GM18873 (cell line): ENCODE measurements at regions not wholly inside any gene's neighbourhood (a gene's known extent, or its start where the extent isn't known, plus 50 kb on each side); places are given as distances from the start of the nearest gene placed in this dataset.

Experiments
- ATAC-seq: cut with Tn5 transposase; IDR thresholded peaks from one replicate; pipeline ENCODE4 v1.9.1; 2021; ENCODE audit warnings: mild to moderate bottlenecking, moderate library complexity, moderate number of reproducible peaks; ENCODE audit not compliant: unreplicated experiment, low FRiP score

DNA sequence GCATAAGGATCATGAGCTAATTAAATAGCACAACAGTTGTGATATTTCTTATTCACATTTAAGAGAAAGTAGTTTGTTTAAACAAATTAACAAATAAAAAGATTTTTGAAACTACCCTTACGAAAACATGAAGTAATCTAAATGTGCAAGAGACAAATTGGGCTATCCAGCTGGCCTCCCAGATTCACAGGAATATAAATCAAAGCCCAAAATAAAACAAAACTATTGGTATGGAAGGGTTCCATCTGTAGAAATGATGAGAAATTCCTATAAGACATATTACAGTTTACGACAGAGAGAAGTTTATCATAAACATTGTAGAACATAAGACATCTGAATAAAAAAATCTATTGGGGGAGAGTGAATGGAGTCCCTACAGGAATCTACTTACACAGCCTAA is 1125.1 kb downstream of the TDRD15 start:
- ATAC-seq = no peak

DNA sequence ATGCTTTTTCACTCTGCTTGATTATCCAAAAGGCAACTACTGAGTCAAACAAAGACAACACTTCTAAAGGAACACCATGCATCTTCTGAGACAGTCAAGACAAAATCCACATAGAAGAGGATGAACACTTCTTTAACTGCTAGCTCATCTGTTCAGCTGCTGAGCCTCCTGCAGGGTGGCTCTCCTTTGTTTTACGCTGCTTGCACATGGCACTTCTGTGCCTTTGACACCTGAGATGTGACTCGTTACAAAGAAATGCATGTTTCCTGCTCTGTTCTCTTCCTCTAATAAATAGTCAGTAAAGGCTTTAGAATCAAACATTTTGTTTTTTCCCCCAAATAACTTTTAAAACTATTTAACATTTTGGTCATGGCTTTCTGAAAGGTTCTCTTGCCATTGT is 1129.4 kb downstream of the TDRD15 start:
- no peak for ATAC-seq

DNA sequence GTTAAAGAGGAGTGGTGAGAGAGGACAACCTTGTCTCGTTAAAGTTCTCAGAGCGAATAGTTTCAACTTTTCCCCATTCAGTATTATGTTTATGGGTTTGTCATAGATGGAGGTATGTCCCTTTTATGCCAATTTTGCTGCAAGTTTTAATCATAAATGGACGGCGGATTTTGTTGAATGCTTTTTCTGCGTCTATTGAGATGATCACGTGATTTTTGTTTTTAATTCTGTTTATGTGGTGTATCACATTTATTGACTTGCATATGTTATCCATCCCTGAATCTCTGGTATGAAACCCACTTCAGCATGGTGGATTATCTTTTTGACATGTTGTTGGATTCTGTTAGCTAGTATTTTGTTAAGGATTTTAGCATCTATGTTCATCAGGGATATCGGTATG is 1123.8 kb upstream of the KLHL29 start:
- ATAC-seq = no peak

DNA sequence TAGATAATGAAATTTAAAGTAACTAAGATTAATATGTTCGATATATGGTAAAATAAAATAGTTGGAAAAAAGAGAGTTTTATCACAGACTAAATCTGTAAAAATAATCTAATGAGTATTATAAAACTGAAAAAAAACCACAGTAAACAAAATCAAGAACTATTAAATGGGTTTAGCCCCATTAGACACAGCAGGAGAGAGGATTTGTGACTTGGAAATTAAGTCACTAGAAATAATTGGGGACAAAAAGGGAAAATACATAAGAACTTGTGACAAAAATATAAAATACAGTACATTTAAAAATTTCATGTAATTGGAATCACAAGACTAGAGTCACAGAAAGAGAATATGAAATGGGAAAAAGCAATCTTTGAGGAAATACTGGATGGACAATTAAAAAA is 1114.6 kb upstream of the KLHL29 start:
- ATAC-seq = no peak

DNA sequence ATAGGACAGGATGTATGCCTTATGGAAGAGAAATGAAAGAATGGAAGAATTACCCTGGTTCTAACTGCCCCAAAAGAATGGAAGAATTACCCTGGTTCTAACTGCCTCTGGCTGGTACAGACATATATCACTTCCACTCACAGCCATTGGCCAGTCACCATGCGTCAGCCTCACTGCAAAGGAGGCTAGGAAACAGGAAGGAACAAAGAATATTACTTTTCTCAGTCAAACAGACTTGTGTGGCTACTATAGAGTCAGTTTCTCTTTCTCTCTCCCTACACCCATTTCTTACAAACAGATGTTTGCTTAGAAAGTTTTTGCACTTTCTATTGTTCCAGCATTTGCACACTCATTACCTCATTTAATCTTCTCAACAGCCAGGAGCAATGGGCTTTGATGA is 1111.1 kb upstream of the KLHL29 start:
- no peak for ATAC-seq

DNA sequence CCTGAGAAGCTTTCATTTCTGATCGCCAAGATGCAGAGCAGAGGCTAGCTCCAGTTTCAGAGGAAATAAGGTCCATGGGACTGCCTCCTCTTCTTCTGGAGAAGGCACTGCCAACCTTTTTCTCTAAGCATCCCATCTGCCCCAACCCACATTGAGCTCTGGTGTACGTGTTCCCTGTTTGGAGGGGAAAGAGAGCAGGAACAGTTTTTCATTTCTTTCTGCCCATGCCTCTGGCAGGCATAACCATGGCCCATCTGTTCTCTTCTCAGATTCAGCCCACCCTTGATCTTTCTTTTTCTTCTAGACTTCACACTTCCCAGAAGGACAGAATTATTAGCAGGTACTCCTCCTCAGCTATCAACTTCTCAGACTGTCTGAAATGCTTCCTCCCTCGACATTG is 1110.3 kb upstream of the KLHL29 start:
- no peak for ATAC-seq

DNA sequence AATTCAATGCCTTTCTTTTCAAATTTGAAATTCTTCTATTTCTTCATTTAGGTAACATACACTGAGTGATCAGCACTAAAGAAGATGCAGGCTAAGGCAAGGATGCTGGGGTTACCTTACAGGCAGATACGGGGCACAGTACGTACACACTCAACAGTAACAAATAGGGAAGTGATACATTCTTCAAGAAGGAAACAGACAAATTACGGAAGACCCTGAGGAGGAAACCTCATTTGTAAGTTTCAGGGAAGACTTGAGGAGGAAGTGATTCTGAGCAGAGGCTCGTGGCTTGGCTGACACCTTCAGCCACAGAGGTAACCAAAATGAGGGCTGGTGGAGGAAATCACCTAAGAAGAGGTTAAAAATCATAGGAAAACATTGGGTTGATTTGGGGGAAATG is 1108.3 kb upstream of the KLHL29 start:
- ATAC-seq = no peak

DNA sequence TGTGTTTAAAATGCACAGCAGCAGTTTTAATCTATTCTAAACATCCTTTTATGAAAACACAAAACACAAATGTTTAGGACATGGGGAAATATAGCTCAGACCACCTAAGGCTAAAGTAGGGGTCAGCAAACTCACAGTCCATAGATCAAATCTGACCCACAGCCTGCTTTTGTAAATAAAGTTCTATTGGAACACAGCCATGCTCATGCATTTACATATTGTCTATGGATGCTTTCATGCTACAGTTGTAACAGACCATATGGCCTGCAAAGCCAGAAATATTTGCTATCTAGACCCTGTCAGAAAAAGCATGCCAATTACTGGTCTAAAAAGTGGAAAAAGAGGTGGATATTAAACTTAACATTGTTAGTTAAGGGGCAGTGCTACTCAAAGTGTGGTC is 1105.4 kb upstream of the KLHL29 start:
- no peak for ATAC-seq

DNA sequence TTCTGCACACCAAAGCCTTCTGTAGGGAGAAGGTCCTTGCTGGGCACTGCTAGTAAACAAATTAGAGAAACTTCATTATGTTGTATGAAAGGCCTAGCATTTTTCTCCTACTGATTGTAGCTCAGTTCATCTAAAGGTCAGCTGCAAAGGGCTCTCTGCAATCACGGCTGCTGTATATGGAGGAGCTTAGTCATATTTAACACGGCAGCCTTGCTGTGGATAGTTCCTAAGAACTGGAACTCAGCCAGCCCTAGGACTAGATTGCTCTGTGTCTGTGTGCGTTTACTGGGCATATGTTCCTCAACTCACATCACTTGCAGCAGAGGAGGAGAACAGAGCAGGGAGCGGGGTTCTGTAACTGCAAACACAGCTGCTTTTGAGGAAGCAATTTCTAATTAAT is 1103.9 kb upstream of the KLHL29 start:
- ATAC-seq = no peak

DNA sequence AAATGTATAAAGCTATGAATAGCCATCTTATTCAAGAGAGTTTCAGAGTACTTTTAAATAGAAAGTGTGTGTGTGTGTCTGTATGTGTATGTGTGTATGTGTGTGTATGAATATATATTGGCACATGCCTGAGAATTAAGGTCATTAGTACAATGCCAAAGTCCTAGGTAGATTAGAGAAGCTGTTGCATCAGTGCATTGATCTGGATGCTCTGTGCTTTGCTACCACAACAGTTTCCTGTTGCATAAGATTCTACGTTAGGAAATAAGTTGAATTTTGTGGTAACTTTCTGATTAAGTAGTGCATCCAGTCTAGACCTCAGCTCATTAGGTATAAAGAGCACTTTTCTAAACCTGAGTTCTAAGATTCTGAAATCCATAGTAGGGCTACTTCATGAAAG is 1102.8 kb upstream of the KLHL29 start:
- ATAC-seq = no peak

DNA sequence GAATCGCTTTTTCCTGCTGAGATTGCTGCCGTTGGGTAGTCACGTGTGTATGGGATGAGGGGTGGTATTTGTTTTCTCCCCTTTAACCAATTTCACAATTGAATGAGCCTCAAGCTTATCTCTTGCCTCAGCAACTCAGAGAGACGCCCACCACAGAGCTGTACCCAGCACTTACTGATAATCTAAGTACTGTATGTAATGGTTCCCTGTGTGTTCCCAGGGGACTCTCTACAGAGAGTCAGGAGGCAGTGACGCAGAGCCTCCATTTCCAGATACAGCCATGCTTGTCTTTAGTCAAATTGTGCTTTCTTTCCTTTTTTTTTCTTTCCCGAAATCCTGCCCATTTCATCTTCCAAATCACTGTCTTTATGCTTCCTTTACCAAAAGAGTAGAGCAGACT is 1102.1 kb upstream of the KLHL29 start:
- no peak for ATAC-seq

DNA sequence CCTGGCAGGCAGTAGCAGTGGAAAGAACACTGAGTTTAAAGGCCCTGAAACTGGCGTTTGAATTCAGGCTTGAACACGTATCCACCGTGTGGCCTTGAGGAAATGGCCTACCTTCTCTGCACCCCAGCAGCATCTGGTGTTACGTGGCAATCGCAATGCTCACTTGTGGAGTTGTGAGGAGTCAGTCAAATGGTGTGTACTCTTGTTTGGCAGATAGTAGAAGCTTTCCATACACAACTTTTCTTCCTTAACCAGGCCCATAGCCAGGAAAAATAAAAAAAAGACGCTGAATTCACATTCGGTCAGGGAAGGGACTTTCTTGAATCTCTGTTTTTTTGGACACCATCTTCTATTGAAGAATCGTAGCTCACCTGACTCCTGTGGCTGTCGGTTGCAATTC is 1101.5 kb upstream of the KLHL29 start:
- ATAC-seq = no peak

DNA sequence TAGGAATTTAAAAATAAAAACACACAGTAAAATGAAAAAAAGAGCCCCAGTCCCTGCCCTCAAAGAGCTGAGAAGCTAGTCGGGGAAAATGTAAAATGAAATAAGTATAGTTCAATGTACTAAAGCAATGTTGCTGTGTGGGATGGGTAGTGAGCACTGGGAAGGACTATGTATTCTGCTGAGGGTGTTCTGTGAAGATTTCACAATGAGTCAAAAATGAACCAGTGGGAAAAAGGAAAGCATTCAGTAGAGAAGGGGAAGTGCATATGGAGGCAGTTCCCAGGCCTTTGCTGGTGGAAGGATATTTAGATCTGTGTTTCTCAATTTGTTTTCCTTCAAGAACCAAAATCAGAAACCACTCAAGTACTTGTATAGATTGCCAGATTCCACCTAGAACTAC is 1094.7 kb upstream of the KLHL29 start:
- ATAC-seq = no peak

DNA sequence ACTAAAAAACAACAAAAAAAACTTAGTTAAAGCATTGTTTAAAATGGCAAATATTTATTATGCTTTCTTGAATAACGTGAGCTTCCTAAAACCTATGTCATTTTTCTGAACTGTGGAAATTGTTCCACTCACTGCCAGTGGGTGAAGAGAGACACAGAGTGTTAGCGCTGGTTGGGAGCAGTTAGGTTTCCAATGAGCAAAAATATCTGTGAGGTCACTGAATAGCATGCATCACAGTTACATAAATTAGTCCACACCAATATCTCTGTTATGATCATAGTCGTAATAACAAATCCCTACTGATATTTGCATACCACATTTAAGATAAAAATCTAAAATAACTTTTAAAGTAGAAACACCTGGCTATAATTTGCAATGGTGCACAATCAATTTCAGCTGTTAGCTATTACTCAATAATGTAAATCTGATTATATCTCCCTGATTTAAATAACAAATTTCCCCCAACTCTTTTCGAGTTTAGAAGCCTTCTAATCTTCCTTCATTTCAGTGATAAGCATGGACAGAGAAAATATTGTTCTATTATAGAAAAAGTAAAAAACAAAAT is 1094.0 kb upstream of the KLHL29 start:
- no peak for ATAC-seq

DNA sequence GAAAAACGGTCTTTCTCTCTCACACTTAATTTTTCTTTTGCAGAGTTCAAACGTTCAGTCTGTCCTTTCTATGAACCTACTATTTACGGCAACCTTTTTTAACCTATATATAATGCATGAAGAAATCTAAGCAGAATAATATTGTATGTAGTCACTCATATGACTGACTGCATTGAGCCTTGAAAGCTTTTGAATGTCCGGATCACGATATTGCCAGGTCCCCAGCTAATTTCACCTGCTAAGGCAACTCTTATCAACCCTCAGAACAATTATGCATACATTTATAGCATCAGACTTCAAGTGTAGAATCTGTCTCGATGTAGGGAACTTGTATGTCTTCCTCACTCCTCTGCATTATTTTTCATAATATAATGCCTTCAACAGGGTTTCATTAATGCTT is 1083.8 kb upstream of the KLHL29 start:
- no peak for ATAC-seq

DNA sequence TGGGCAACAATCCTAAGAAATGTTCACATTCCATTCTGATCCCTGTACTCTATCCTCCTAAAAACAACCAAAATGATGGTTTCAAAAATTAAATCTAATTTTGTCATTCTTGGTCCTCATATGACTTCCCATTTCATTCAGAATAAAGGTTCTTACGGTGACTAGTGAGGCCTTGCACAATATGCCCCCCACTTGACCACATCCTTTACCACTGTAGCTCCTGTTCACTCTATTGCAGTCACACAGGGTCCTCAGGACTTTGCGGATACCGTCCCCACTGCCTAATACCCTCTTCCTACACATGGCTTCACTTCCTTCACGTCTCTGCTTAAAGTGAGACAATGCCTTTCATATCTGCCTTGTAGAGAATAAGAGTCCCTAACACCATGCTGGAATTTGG is 1058.7 kb upstream of the KLHL29 start:
- ATAC-seq = no peak

DNA sequence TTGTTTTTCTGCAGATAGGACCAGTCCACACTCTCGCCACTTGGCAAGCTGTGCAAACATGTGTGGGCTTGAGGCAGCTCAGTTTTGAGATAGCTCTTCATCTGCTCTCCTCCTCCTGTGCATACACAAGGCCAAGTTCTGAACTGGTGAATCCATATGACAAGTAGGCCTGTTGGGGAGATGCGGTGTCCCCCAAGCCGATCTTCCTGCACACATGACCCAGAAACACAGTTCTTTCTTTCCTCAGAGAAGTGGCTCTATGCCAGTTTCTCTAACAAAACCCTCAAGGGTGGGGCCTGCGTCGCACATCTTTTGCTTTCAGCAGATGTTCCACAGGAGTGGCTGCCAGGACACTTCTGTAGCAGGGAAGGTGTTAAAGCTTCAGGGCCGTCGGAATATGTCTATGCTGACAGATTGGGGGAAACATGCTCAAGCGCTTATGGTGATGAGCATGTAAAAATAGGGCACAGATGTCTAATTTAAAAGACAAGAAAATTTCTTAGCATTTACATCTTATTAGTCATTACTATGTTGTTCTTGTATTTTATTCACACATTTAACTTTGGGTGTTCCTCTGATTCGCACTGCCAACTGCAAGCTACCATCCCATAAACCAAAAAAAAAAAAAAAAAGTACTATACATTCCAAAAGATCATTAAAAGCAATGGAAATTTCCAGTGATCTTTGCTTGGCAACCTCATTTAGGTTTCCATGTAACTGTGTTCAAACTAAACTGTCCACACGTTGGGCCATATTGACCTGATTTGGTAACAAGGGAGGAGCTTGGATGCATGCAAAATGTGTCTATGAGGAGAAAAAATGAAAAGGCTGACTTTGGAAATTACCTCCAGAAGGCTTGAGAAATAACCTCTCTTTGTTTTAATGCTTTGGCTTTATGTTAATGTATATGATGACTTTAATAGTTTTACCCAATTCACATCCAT is 1055.5 kb upstream of the KLHL29 start:
- no peak for ATAC-seq

DNA sequence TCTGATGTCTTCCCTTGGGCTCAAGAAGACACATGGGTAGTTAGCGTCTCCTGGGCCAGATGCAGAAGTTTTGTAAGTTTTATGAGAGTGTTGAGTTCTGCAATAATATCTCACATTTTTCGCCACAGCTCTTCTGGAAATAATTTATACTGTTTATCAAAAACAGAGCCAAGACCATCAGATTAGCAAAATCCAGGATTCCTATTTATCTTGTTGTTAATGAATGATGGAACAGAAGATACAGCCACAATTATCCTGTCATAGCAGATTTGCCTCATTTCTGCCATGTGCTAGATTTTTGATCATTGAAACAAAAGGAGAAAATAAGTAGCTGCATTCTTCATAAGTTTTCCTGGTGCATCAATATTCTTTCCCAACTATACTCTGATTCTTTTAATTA is 1048.6 kb upstream of the KLHL29 start:
- ATAC-seq = no peak

DNA sequence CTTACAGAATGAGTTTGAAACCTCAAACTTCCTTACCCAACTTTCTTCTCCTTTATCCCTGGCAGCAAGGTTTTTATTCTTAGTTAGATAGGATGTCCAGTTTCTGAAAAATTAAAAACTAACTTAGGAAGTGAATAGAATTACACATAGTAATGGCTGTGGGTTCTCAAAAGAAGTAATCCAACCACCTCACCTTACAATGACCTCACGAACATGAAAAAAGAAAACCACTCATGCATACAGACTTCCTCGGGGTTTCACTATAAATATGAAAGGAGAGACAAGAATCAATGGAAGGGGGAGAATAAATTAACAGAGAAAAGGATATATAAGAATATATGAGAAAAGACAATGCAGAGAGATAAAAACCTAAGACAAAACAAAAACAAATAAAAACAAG is 1044.3 kb upstream of the KLHL29 start:
- ATAC-seq = no peak

DNA sequence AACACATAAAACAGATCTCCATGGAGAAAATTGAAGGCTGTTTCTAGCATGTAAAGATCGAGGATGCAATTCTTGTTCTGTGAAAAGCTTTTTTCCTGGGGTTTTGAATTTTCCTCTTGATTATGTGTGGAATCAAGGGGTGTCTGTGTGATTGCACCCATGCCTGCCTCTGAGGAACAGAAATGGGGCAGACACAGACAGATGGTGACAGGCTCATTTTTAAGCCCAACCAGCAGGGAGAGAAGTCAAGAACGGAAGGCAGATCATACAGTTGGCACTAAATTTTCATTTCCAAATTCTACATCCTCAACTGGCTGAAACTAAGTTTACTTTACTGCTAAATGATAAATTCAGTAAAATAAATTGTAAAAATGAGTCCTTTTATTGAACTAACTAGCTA is 1037.7 kb upstream of the KLHL29 start:
- ATAC-seq = no peak

DNA sequence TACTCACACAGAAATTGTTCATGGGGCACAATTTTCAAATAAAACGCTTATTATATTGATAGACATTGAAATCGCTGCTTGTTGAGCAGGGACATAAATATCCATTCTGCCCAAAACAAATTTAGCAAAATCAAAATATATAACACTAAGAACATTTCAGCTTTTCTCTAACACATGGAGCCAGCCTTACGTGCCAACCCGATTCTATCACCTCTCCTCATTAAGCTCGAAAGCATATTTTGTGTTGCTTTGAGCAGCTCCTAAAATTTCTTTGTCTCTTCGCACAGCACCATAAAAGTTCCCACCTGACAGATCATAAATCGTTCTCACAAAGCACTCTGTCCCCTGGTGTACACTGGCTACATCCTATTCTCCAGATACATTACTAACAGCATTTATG is 1034.4 kb upstream of the KLHL29 start:
- ATAC-seq = no peak

DNA sequence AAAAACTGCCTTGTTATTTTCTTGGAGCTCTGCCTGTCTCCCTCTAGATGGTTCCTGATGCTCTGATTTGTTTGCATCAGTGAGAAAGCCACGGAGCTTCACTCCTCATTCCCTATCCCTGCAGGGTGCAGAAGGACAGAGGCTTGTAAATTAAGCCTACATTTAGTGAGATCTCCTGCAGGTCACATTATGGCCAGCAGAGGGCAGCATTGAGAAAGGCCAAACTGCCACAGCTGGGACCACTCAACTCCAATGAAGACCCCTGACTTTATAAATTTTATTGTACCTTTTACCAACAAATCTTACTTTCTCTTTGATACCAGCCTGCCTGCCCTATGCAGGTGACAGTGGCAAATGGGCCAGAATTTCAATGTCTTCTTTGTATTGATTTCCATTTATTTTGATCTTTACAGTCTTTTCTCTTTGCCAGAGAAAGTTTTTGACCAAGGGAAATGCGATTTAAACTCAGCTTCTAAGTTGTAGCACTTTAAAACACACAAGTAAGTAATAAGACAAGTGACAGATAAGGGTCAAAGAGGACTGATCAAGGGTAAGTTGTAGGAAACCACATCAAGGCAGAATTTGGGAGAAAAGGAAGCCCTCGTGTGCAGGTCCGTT is 1029.1 kb upstream of the KLHL29 start:
- no peak for ATAC-seq
